ENCODE measurements at regions not wholly inside any gene's neighbourhood (a gene's known extent, or its start where the extent isn't known, plus 50 kb on each side); places are given as distances from the start of the nearest gene placed in this dataset.
"Not testable (repeated sequence)": the region's sequence is repeated elsewhere in the genome, so short reads cannot be mapped to it uniquely, and the experiment has no call there.

DNA sequence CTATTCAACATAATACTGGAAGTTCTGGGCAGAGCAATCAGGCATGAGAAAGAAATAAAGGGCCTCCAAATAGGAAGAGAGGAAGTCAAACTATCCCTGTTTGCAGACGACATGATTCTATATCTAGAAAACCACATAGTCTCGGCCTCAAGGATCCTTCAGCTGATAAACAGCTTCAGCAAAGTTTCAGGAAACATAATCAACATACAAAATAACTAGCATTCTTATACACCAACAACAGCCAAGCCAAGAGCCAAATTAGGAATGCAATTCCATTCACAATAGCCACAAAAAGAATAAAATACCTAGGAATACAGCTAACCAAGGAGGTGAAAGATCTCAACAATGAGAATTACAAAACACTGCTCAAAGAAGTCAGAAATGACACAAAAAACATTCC lies 287.8 kb upstream of the NCAM1 start:
- DNase-seq (ENCODE audit: low read depth in 2 of 2, low spot score in 1 of 2), result not testable (repeated sequence)

DNA sequence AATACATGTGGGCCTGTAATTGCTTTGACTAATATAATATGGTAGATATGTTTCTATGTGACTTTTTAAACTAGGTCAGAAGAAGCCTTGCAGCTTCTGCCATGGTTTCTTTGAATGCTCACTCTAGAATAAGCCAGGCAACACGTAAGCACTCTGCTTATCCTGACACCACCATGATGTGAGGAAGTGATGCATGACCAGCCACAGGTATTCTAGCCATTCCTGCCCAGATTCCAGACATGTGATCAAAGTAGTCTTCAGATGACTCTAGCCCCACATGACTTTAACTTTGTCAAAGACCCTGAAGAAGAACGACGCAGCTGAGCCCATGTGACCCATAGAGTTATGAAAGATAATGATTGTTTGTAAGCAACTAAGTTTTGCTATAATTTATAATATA lies 276.1 kb upstream of the NCAM1 start:
- no peak for DNase-seq (ENCODE audit: low read depth in 2 of 2, low spot score in 1 of 2)

DNA sequence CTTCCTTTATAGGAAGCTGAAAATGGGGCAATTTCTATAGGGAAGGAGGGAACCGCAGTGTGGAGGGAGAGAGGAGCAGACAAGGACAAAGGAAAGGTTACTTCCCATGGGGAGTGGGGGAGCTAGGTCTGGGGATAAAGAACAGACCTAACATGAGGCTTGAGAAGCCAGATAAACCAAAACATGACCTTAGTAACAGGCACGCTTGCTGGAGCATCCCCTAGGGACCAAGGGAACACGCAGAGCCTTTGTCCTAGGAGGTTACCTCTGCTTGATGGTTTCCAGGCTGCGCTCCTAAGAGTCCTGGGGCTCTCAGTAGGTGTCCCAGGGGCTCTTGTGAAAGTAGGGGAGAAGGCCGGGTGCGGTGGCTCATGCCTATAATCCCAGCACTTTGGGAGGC lies 271.4 kb upstream of the NCAM1 start:
- DNase-seq (ENCODE audit: low read depth in 2 of 2, low spot score in 1 of 2), result no peak

DNA sequence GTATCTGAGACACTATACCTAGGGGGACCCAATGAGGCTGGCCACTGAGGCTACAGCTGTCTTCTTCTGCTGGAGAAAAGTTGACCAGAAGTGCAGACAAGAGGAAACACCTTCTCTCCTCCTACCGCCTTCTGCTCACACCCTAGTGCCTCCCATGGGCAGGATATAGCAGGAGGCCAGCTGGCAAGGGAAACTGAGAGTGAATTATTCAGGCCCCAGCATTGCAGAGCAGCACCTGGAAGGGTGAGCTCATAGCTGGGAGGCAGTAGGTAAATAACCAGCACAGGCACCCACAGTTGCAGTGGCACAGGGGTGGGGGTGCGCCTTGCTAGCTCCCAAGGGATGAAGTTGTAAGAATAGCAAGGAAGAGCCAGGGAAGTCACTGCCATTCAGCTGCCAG lies 267.4 kb upstream of the NCAM1 start:
- no peak for DNase-seq (ENCODE audit: low read depth in 2 of 2, low spot score in 1 of 2)

DNA sequence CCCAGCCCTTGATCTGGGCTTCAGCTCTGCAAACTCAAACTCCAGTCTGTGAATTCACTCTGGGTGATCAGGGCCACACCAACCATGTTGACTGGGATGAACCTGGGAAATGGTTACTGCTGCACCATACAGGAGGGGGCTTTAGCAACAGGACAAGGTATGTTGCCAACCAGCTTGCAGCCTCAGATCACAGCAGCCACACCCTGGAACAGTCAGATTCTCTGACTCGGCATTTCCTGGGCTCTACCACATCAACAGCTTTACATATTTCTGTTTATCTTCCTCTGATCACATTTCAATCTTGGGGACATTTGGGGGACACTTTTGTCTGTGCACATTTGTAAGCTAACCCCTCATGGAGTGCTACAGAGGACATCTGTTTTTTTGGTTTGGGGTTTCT lies 267.0 kb upstream of the NCAM1 start:
- no peak for DNase-seq (ENCODE audit: low read depth in 2 of 2, low spot score in 1 of 2)

DNA sequence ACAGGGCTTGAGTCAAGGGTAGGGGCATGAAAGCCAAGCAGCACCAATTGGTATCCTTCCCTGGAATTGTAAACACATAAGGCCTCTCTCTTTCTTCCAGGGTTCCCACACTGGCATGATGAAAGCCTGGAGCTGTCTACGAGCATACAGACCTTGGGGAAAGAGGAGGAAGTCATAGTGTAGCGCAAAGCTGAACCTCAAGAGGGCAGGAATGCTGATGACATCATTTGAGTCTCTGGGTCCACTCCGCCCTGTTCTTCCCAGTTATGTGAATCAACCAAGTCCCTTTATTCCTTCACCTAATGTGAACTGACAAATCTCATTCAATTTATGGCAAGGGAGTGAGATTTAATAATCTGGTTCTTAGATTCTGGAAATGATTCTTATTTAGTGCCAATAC lies 266.4 kb upstream of the NCAM1 start:
- DNase-seq (ENCODE audit: low read depth in 2 of 2, low spot score in 1 of 2), result no peak

DNA sequence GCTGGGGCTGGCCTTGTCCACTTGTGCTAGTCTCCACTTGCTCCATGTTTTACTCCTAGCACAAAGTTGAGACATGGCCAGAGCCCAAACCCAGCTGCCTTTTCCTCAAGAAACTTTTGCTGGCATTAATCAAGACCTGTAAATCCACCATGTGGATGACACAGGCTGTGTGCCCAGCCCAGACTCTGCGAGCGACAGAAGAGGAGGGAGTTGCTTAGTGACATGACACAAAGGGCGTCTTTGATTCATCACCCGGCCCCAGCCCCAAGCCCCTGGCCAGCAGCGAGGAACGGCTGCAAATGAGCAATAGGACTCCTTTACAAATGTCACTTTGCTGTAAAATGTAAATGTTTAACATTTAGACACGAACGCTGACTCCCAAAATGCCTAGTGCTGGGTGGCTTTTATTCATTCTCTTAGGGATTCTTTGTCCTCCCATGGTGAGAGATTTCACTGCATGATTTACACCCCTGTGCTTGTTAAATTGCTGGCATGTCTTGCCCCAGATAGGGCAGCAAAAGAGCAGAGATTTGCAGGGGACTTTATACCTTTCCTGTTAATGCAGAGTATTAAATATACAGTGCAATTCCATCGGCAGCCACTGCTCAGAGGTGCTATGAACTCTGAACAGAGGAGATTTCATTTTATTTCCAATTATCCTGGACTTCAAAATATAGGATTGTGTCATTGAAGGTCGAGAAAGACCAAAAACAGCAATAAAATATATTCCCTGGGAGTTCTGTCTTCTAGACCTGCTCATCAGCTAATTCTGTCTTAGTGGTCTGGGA lies 263.6 kb upstream of the NCAM1 start:
- DNase-seq (ENCODE audit: low read depth in 2 of 2, low spot score in 1 of 2), result no peak

DNA sequence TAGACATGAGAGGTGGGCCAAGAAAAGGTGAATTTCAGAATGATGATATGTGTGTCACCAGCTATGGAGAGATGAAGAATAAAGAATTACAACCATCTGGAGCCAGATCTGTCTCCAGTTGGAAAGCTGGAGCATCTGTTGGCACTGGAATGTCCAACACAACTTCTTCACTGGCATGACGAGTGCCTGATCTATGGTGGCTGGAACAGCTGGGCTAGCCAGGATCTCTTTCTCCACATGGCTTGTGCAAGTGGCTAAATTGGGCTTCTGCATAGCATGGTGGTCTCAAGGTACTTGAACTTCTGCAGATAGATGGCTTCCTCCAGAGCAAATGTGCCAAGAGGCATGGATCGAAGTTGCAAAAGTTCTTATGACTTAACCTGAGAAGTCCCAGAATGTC lies 256.1 kb upstream of the NCAM1 start:
- DNase-seq (ENCODE audit: low read depth in 2 of 2, low spot score in 1 of 2), result no peak

DNA sequence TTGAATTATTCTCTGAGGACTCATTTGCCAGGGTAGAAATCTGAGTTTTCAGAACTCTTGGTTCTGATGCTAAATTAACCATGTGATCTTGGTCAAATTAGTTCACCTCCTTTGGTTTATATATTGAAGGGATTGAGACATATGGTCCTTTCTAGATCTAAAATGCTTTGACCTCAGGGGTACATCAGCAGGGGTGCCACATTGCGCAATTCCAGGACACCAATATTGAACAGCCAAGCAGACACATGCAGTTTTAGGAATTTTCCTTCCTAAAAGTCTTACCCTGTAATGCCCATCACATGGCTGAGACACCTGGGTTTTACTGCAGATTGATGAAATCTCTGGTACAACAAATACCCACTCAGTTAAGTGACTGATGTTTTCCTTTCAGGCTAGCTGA lies 254.4 kb upstream of the NCAM1 start:
- no peak for DNase-seq (ENCODE audit: low read depth in 2 of 2, low spot score in 1 of 2)

DNA sequence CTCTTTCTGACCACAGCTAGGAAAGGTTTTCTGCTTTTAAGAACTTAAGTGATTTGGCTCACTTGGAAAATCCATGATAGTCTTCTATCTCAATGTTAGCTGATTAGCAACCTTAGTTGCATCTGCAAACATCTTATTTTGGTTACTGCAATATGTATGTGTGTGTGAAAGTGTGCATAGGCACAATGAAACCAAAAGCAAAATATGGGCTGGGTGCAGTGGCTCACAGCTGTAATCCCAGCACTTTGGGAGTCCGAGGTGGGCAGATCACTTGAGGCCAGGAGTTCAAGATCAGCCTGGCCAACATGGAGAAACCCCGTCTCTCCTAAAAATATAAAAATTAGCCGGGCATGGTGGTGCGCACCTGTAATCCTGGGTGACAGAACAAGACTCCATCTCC lies 246.9 kb upstream of the NCAM1 start:
- not testable (repeated sequence) for DNase-seq (ENCODE audit: low read depth in 2 of 2, low spot score in 1 of 2)

DNA sequence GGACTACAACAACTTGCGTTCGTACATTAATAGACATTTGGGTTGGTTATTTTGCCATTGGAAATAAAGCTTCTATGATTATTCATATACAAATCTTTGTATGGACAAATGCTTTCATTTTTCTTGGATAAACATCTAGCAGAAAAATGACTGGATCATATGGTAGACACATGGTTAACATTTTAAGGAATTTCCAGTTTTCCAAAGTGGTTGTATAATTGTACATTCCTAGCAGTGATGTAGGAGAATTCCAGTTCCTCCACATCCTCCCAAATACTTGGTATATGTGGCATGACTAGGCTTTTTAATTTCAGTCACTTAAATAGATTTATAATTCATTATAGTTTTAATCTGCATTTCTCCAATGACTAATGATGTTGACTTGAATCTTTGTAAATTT lies 246.2 kb upstream of the NCAM1 start:
- no peak for DNase-seq (ENCODE audit: low read depth in 2 of 2, low spot score in 1 of 2)

DNA sequence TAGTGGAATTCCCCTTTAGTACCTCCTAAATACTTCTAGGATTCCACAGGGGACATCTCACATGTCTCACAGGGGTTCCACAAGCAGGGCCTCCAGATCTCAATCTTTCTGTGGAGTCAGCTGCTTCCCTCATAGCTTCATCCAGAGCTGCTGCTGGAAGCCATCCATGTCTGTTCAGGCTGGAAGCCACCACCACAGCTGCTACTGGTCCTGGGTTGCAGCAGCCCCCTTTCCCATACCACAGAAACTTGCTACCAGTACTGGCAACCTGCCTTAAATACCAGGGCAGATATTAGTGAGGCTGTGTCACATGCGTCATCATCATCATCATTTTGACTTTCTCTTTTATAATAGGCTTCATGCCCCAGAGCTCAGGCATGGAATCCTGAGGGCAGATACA lies 242.7 kb upstream of the NCAM1 start:
- DNase-seq (ENCODE audit: low read depth in 2 of 2, low spot score in 1 of 2), result no peak

DNA sequence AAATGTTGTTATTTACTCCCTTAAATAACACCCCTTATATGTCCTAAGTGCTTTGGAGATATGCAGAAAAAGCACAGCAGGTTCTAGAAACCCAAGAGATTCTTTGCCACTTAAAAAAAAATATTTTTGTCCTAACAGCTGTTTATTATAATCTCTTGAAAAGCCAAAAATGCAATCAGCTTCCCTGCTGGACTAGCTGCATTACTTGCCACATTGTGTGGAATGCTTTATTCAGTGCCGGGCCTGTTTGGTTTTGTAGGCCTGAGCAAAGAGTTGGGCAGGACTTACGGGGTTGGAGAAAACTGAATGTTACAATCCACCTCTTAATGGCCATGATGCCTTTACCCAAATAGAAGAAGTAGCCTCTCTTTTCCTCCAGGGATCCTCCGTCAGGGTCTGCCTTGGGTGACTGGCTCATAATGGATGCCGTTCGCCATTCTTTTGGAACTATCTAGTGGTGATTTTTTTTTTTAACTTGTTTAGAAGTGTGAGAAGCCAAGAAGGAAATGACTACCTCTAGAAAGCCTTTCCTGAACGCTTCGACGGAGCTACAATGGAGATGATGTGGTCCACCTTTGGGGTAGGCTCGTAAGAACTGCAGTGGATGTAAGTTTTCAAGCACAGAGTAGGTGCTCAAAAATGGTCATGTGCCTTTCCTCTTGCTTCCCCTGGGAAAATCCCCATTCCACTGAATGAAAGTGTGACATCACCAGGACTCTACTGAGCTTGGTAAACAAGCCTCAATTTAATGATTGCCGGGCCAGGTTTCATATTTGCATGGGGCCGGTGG lies 241.3 kb upstream of the NCAM1 start:
- DNase-seq (ENCODE audit: low read depth in 2 of 2, low spot score in 1 of 2), result no peak

DNA sequence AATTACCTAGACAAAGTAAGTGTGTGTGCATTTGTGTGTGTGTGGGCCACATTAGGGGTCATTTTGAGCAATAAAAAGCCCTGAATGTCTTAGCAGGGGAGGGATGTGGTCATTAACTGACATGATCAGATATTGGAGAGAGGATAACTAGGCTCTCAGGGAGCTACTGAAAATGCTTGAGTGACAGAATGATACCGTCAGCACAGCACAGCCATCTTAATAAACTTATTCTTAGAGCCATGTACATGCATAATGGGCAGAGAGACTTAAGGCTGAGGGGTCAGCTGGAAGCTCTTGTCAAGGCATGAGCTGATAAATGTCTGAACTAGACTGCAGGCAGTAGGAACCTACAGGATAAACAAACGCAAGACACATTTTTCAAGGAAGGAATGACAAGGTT lies 239.1 kb upstream of the NCAM1 start:
- DNase-seq (ENCODE audit: low read depth in 2 of 2, low spot score in 1 of 2), result no peak

DNA sequence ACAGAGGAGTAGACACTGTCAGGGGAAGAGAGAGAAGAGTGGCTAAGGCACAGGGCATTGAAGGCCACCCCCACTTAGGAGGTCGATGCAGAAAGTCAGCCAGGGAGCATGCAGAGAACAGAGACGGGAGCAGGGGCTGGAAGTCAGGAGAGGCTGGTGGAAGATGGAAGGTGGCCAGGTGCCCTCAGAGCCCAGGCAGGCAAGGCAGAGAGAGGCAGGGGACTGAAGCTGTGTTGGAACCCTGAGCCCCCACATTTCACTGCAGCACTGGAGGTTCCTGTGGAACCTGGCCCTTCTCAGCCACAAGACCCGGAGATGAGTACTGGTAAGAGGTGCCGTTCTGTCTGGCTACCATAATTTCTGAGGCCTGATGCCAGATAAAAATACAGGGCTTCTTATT lies 238.3 kb upstream of the NCAM1 start:
- DNase-seq (ENCODE audit: low read depth in 2 of 2, low spot score in 1 of 2), result no peak

DNA sequence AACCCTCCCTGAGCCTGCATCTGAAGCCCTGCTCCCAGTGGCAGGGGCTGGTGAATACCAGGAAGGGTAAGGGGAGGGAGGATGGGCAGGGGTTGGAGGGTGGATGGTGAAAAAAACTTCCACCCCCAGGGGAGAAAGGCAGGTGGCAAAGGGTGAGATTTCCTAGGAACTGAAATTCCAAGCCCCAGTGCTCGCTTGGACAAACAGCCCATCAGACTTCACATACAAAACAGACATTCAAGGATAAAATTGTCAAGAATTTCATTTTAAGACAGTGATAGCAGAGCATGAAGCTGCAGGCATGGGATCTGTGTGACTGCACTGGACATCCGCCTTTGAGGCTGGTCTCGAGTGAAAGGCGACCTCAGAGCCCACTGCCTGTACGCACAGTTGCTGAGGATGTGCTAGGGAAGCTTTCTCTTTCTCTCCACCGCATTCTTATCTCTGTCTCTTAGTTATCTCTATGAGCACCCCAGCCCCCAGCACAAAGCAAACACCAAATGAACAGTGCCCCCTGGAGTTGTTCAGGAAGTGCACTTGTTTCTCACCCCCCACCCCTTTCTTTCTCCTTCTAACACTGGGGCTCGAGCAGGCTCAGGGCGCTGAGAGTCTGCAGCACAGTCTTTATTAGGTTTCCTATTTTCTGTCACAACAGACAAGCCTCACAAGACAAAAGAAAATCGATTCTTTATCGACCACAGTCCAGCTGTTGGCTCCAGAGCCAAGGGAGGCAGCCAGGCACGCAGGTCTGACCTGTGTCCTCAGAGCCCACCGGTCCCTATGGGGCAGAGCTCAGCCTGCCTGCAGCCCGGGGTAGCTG lies 237.3 kb upstream of the NCAM1 start:
- no peak for DNase-seq (ENCODE audit: low read depth in 2 of 2, low spot score in 1 of 2)

DNA sequence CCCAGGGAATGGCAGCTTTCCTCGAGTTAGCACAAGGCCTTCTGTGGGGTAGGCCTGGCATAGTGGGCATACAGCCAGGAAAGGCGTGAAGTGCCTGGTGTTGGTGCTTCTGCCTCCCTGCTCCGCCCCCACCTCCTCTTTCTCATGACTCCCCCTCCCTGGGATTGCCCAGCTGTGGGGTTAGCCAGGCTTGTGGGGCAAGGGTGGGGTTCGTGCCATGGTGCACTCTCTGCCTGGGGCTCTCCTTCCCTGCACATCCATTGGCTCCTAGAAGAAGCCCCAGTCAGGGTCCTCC lies 236.8 kb upstream of the NCAM1 start:
- DNase-seq (ENCODE audit: low read depth in 2 of 2, low spot score in 1 of 2), result no peak

DNA sequence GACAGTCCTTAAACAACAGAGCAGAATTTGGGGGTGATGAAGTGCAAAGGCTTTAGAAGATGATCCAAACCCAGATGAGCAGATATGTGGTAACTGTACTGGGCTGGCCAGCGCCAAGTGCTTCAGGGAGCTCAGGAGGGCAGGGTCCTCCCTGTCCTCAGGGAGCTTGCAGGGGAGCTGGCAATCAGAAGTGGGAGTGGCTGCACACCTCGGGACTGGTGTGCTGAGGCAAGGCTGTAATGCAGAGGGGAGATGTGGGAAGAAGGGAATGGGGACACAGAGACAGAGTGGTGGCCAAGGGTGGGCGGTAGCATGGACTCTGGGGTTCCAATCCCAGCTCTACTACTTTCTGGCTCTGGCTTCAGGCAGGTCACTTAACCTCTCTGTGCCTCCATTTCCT lies 235.6 kb upstream of the NCAM1 start:
- DNase-seq (ENCODE audit: low read depth in 2 of 2, low spot score in 1 of 2), result no peak

DNA sequence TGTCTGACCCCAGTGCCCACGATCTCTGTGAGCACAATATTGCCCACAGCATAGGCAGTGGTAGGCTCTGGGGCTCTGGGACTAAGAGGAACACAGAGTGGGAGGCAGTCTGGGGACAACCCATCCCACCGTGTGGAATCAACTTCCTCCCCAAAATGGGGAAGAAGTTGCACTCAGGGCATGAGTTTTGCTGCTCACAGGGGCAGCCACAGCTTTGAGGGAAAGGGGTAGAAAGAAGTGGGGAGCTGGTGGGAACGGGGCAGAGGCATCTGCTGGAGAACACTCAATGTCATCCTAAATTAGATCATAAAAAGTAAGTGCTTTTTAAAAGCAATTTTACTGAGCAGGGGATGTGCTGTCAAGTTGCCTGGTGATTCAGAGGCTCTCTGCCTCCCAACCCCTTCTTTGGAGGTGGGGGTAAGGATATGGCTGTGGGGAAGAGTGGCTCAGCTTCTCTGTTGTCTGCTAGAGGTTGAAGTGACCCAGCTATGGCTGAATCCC lies 233.8 kb upstream of the NCAM1 start:
- no peak for DNase-seq (ENCODE audit: low read depth in 2 of 2, low spot score in 1 of 2)

DNA sequence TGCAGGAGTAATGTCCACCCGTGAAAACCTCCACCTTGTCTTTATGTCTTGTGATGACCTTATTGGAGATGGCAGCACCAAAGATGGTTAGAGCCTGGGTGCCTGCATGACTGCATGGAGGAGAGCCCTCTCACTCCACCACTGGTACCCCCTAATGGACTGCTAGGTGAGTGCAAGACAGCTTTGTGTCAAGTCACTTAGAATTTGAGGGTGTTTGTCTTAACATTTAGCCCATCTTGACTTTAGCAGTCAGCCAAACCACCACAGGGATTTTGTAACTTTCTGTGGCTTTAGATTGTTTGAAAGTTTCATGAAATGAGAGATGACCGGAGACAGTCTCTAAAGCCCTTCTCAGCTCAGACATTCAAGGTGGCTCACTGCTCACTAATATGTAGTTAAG lies 232.9 kb upstream of the NCAM1 start:
- DNase-seq (ENCODE audit: low read depth in 2 of 2, low spot score in 1 of 2), result no peak

DNA sequence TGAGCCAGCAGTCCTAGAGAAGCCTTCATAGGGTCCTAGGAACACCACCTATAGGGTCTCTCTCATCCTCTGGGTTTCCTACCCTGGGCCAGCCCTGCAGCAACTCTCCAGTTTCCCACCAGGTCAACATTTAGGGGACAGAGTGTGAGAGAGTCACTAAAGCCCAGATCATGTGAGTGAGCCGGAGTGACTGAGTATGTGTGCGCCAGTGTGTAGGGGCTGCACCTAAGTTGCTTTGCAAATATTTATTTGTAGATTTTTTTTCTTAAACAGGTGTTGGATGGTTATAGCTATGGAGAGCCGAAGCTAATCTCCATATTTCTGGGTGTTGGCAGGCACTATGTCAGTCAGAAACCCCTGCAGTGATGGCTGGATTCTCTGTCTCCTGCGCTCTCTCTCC lies 232.5 kb upstream of the NCAM1 start:
- no peak for DNase-seq (ENCODE audit: low read depth in 2 of 2, low spot score in 1 of 2)

DNA sequence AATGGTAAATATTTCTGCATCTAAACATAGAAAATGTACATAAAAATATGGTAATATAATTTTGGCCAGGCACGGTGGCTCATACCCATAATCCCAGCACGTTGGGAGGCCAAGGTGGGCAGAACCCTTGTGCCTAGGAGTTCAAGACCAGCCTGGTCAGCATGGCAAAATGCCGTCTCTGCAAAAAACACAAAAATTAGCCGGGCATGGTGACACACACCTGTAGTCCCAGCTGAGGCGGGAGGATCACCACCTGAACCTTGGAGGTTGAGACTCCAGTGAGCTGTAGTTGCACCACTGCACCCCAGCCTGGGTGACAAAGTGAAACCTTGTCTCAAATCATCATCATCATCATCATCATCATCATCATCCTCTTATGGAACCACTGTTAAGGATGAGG lies 230.6 kb upstream of the NCAM1 start:
- DNase-seq (ENCODE audit: low read depth in 2 of 2, low spot score in 1 of 2), result no peak

Data from stimulated activated CD8-positive, alpha-beta memory T cell treated with anti-CD3 and anti-CD28 coated beads, Interleukin-4, amount 100 ng/mL, for 1 hour (primary cell).